PC-3 (cell line): ENCODE measurements at regions not wholly inside any gene's neighbourhood (a gene's known extent, or its start where the extent isn't known, plus 50 kb on each side); places are given as distances from the start of the nearest gene placed in this dataset.

Experiments
- ATAC-seq: fragments of 200-7000 bp; cut with Tn5 transposase; 2 replicates; pipeline ENCODE4 v1.9.1; 2020; ENCODE audit warnings: mild to moderate bottlenecking, moderate library complexity
- BruUV-seq: library from RNA; stranded (reverse); fragments of 400-500 nt; replicated peaks from 2 replicates; lab custom pipeline; 2021; lab: Mats Ljungman, UMichigan
- CTCF ChIA-PET: fragments of 300-600 bp; sonication (Branson Sonifier 250); formaldehyde crosslinking; loops from one replicate; lab custom pipeline; 2022; ENCODE audit warnings: antibody characterized with exemption; lab: Charles Lee
- POLR2A ChIA-PET: fragments of 300-600 bp; sonication (Branson Sonifier 250); formaldehyde crosslinking; loops from one replicate; lab custom pipeline; 2022; ENCODE audit warnings: antibody characterized with exemption; ENCODE audit not compliant: unreplicated experiment; lab: Charles Lee
- DNase-seq: peaks from one replicate; pipeline ENCODE4 v3.0.0-alpha.2; 2015
- H2AFZ ChIP-seq: fragments of 300-600 bp; sonication (generic); 2 replicates; pipeline ENCODE4 v1.6.0; 2016; ENCODE audit warnings: antibody characterized with exemption, low read length
- H3F3A ChIP-seq: fragments of 300-600 bp; sonication (generic); one replicate; pipeline ENCODE4 v1.6.0; 2017; ENCODE audit warnings: antibody characterized with exemption, low read length, control low read depth, mild to moderate bottlenecking; ENCODE audit not compliant: unreplicated experiment
- H3K27ac ChIP-seq: fragments of 300-600 bp; sonication (generic); 2 replicates; pipeline ENCODE4 v1.5.1; 2016; ENCODE audit warnings: mild to moderate bottlenecking, low read length
- H3K27me3 ChIP-seq: fragments of 300-600 bp; sonication (generic); 2 replicates; pipeline ENCODE4 v1.6.1; 2016; ENCODE audit warnings: low read length, mixed read lengths
- H3K36me3 ChIP-seq: fragments of 300-600 bp; sonication (generic); 2 replicates; pipeline ENCODE4 v1.6.1; 2016; ENCODE audit warnings: low read depth, mixed run types, low read length, mixed read lengths
- H3K4me1 ChIP-seq: fragments of 300-600 bp; sonication (generic); 2 replicates; pipeline ENCODE4 v1.5.1; 2016; ENCODE audit warnings: low read length; ENCODE audit not compliant: insufficient read depth
- H3K4me2 ChIP-seq: fragments of 300-600 bp; sonication (generic); 2 replicates; pipeline ENCODE4 v1.6.0; 2016; ENCODE audit warnings: low read length
- H3K4me3 ChIP-seq: fragments of 300-600 bp; sonication (generic); 2 replicates; pipeline ENCODE4 v1.5.1; 2016; ENCODE audit warnings: mild to moderate bottlenecking, low read length, mixed read lengths
- H3K79me2 ChIP-seq: fragments of 300-600 bp; sonication (generic); 2 replicates; pipeline ENCODE4 v1.6.1; 2017; ENCODE audit warnings: low read length, mixed read lengths
- H3K9ac ChIP-seq: fragments of 300-600 bp; sonication (generic); 2 replicates; pipeline ENCODE4 v1.6.0; 2016; ENCODE audit warnings: mild to moderate bottlenecking, low read length
- H3K9me2 ChIP-seq: fragments of 300-600 bp; sonication (generic); replicated peaks from 2 replicates; pipeline ENCODE4 v1.6.1; 2016; ENCODE audit warnings: mixed run types, low read length, mixed read lengths
- H3K9me3 ChIP-seq: fragments of 300-600 bp; sonication (generic); 2 replicates; pipeline ENCODE4 v1.6.1; 2016; ENCODE audit warnings: low read length, mixed read lengths
- H4K20me1 ChIP-seq: fragments of 300-600 bp; sonication (generic); 2 replicates; pipeline ENCODE4 v1.6.1; 2016; ENCODE audit warnings: low read length, mixed read lengths
- CTCF ChIP-seq: fragments of 300-600 bp; sonication (generic); conservative IDR thresholded peaks from 2 replicates; pipeline ENCODE4 v1.5.1; 2017; ENCODE audit warnings: antibody characterized with exemption, low read depth, mild to moderate bottlenecking, low read length
- EZH2 ChIP-seq: fragments of 300-600 bp; sonication (generic); IDR thresholded peaks from one replicate; pipeline ENCODE4 v1.6.1; 2017; ENCODE audit warnings: antibody characterized with exemption, mild to moderate bottlenecking, low read length; ENCODE audit not compliant: unreplicated experiment
- EZH2phosphoT487 ChIP-seq: fragments of 300-600 bp; sonication (generic); IDR thresholded peaks from 2 replicates; pipeline ENCODE4 v1.6.1; 2018; ENCODE audit warnings: mild to moderate bottlenecking, antibody characterized with exemption, low read length, borderline replicate concordance
- intact Hi-C: fragments of 100-400 bp; cut with micrococcal nuclease; formaldehyde crosslinking; loops from 2 replicates; pipeline ENCODE4 v1.9.0; 2023

DNA sequence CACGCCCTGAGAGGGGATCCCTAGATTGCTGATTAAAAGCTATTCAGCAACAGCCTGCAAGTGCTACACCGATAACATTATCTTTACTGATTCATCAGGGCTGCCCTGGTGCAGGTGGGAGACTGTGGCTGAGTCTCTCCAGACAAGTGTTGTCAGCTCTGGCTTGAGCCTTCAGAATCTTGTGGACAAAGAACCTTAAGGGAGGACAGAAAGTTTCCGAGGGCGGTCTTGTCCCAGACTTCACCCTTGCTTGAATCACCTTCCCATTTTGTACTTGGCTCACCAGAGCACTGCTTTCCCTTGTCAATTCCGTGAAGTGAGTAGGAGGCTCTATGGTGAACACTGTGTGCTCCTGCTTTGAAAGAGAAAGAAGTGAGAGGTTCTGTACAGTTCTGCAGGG is 88.6 kb upstream of the PCSK2 start:
- Histone ChIP-seq H3K4me2 (no peak overlapping the region), H3K4me3 (no peak overlapping the region), H2AFZ (no peak overlapping the region), H3K9me2 (no peaks in the 10 kb centered on the region), H3F3A (no peaks in the 10 kb centered on the region), H3K36me3 (no peaks in the 10 kb centered on the region), H3K79me2 (no peaks in the 10 kb centered on the region), H3K27ac (no peak overlapping the region), H3K9me3 (no peaks in the 10 kb centered on the region), H3K4me1 (no peaks in the 10 kb centered on the region), H4K20me1 (no peaks in the 10 kb centered on the region), H3K27me3 (peaks cover 34% of the 10 kb centered on the region), H3K9ac (no peak overlapping the region)
- POLR2A ChIA-PET, result no interaction called here
- DNase-seq (no peak), ATAC-seq (no peak)
- intact Hi-C loops, result no loop called here
- TF ChIP-seq EZH2 (no peak), CTCF (no peak), EZH2phosphoT487 (no peak)
- CTCF ChIA-PET, result no interaction called here
- no TSS peak for BruUV-seq

- TF ChIP-seq EZH2phosphoT487, result no peak
- no peak for TF ChIP-seq CTCF
- TF ChIP-seq EZH2, result no peak
These were observed 85.9 kb upstream of the PCSK2 start for GRCh38 chr20:17140894-17141293.

GRCh38 chr20:17141568-17141967 is 85.3 kb upstream of the PCSK2 start:
- Histone ChIP-seq H3K4me3 (no peak overlapping the region), H3K79me2 (no peaks in the 10 kb centered on the region), H3K27ac (no peak overlapping the region), H3F3A (no peaks in the 10 kb centered on the region), H3K4me2 (no peak overlapping the region), H4K20me1 (no peaks in the 10 kb centered on the region), H3K9me3 (no peaks in the 10 kb centered on the region), H3K9ac (no peak overlapping the region), H3K4me1 (no peaks in the 10 kb centered on the region), H3K27me3 (peaks cover 38% of the 10 kb centered on the region), H3K9me2 (no peaks in the 10 kb centered on the region), H3K36me3 (no peaks in the 10 kb centered on the region), H2AFZ (no peak overlapping the region)
- no peak for DNase-seq
- BruUV-seq, result no TSS peak
- no peak for ATAC-seq
- POLR2A ChIA-PET, result no interaction called here
- CTCF ChIA-PET, result no interaction called here
- intact Hi-C loops, result no loop called here
- TF ChIP-seq CTCF, result no peak
- no peak for TF ChIP-seq EZH2phosphoT487
- TF ChIP-seq EZH2, result no peak

More at GRCh38 chr20:17140894-17141293, 85.9 kb upstream of the PCSK2 start:
- Histone ChIP-seq H3K9me3 (no peaks in the 10 kb centered on the region), H3K4me1 (no peaks in the 10 kb centered on the region), H2AFZ (no peak overlapping the region), H3K4me3 (no peak overlapping the region), H3K79me2 (no peaks in the 10 kb centered on the region), H4K20me1 (no peaks in the 10 kb centered on the region), H3F3A (no peaks in the 10 kb centered on the region), H3K4me2 (no peak overlapping the region), H3K36me3 (no peaks in the 10 kb centered on the region), H3K9ac (no peak overlapping the region), H3K9me2 (no peaks in the 10 kb centered on the region), H3K27me3 (peaks cover 38% of the 10 kb centered on the region), H3K27ac (no peak overlapping the region)
- POLR2A ChIA-PET, result no interaction called here
- DNase-seq (no peak), ATAC-seq (no peak)
- BruUV-seq, result no TSS peak
- CTCF ChIA-PET, result no interaction called here
- intact Hi-C loops, result no loop called here
